Prostate gland (tissue), 2 donors: ENCODE measurements at regions not wholly inside any gene's neighbourhood (a gene's known extent, or its start where the extent isn't known, plus 50 kb on each side); places are given as distances from the start of the nearest gene placed in this dataset.

Source experiments
- CTCF ChIP-seq, 4 experiments: fragments of 200-600 bp in 2 of 4; fragments of 450-650 bp in 2 of 4; sonication (generic) in 2 of 4; IDR thresholded peaks; 1 replicate in 3 of 4; 2 replicates in 1 of 4; pipeline ENCODE4 v1.5.1; 2016 to 2019; ENCODE audit warnings: antibody characterized with exemption in 4 of 4, mild to moderate bottlenecking in 2 of 4, moderate library complexity in 2 of 4
- POLR2A ChIP-seq: fragments of 450-650 bp; IDR thresholded peaks from one replicate; pipeline ENCODE4 v1.6.1; 2016; ENCODE audit warnings: antibody characterized with exemption, mild to moderate bottlenecking
- POLR2AphosphoS5 ChIP-seq: sonication (generic); formaldehyde crosslinking; IDR thresholded peaks from one replicate; pipeline ENCODE4 v1.6.1; 2017; ENCODE audit warnings: antibody characterized with exemption

DNA sequence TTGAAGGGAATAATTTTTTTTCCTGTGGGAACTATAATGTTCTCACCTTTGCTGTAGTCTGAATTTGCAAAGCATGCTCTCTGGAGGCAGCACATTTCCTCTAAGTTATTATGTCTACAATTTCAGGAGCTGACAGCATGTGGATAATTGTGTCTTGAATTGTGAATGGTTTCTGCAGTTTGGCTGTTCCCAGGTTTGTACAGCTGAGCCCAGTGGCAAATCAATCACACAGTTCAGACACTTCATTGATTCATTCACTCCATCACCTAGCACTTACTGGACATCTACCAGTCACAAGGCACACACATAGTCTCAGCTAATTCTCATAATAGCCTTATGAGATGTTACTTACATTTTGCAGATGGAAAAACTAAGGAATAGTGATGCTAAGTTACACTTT, 219.0 kb upstream of the ROPN1 start:
- no peak for TF ChIP-seq POLR2A
- TF ChIP-seq CTCF (IDR thresholded peaks at IDR 0.05) = no peak
- TF ChIP-seq POLR2AphosphoS5 = no peak
